H1 (cell line): ENCODE measurements at regions not wholly inside any gene's neighbourhood (a gene's known extent, or its start where the extent isn't known, plus 50 kb on each side); places are given as distances from the start of the nearest gene placed in this dataset.

Experiments used
- CTCF ChIA-PET: fragments of 300-600 bp; sonication (Branson Sonifier 250); formaldehyde crosslinking; loops from one replicate; lab custom pipeline; 2021; ENCODE audit not compliant: partially characterized antibody; lab: Charles Lee
- POLR2A ChIA-PET: fragments of 300-600 bp; sonication (Branson Sonifier 250); formaldehyde crosslinking; loops from one replicate; lab custom pipeline; 2021; ENCODE audit warnings: inconsistent platforms; ENCODE audit not compliant: partially characterized antibody; lab: Charles Lee
- DNase-seq, 2 experiments: peaks; one replicate each; pipeline versions ENCODE4 v3.0.0 to v3.0.0-alpha.2; 2010 to 2022; ENCODE audit warnings: low spot score in 2 of 2, low read depth in 1 of 2, mixed read lengths in 1 of 2
- FAIRE-seq: peaks from 2 replicates; lab custom pipeline; 2011; peaks lifted over from hg19 to GRCh38; lab: Jason Lieb, UNC
- H2AFZ ChIP-seq: 2 replicates; pipeline ENCODE4 v1.8.1; 2012; ENCODE audit warnings: low read length, inconsistent platforms
- H2AK5ac ChIP-seq: 2 replicates; pipeline ENCODE4 v1.6.1; 2013; ENCODE audit warnings: low read depth, low read length
- H2BK120ac ChIP-seq: replicated peaks from 2 replicates; pipeline ENCODE3; 2013; ENCODE audit warnings: low read depth, low read length, inconsistent platforms
- H2BK12ac ChIP-seq: 2 replicates; pipeline ENCODE4 v1.6.1; 2013; ENCODE audit warnings: low read depth, low read length
- H2BK15ac ChIP-seq: 2 replicates; pipeline ENCODE4 v1.6.1; 2013; ENCODE audit warnings: low read length
- H2BK20ac ChIP-seq: 2 replicates; pipeline ENCODE4 v1.6.1; 2013; ENCODE audit warnings: low read length
- H2BK5ac ChIP-seq: 2 replicates; pipeline ENCODE4 v1.6.1; 2013; ENCODE audit warnings: low read depth, low read length
- H3K14ac ChIP-seq: 2 replicates; pipeline ENCODE4 v1.6.1; 2013; ENCODE audit warnings: inconsistent platforms; ENCODE audit not compliant: insufficient read length
- H3K18ac ChIP-seq: 2 replicates; pipeline ENCODE4 v1.6.1; 2013; ENCODE audit warnings: low read length; ENCODE audit errors: extremely low read depth
- H3K23ac ChIP-seq: 2 replicates; pipeline ENCODE4 v1.6.1; 2013; ENCODE audit warnings: inconsistent platforms; ENCODE audit not compliant: insufficient read length
- H3K23me2 ChIP-seq: 2 replicates; pipeline ENCODE4 v1.6.1; 2013; ENCODE audit warnings: low read depth, low read length
- H3K27ac ChIP-seq: 2 replicates; pipeline ENCODE4 v1.6.1; 2011; ENCODE audit warnings: low read depth, low read length, inconsistent platforms
- H3K27me3 ChIP-seq, 4 experiments: replicated peaks in 1 of 4; 1 replicate in 1 of 4; 2 replicates in 3 of 4; pipeline versions ENCODE4 v1.6.1 to v1.8.1; 2011 to 2013; ENCODE audit warnings: low read length in 3 of 4, mild to moderate bottlenecking in 3 of 4, inconsistent platforms in 2 of 4, mixed read lengths in 2 of 4, moderate library complexity in 1 of 4; ENCODE audit not compliant: control insufficient read depth in 3 of 4, insufficient read depth in 3 of 4; ENCODE audit errors: extremely low read depth in 1 of 4
- H3K36me3 ChIP-seq, 4 experiments: 2 replicates each; pipeline versions ENCODE4 v1.6.1 to v1.8.1; 2011 to 2013; ENCODE audit warnings: mild to moderate bottlenecking in 4 of 4, low read length in 3 of 4, moderate library complexity in 2 of 4, control low read depth in 1 of 4, inconsistent platforms in 1 of 4; ENCODE audit not compliant: insufficient read depth in 4 of 4, control insufficient read depth in 2 of 4
- H3K4ac ChIP-seq: replicated peaks from 2 replicates; pipeline ENCODE3; 2013; ENCODE audit warnings: low read length, low read depth, mixed read lengths, inconsistent platforms; ENCODE audit not compliant: insufficient read length
- H3K4me1 ChIP-seq, 4 experiments: replicated peaks in 1 of 4; 1 replicate in 1 of 4; 2 replicates in 3 of 4; pipeline versions ENCODE4 v1.6.1 to v1.8.1; 2011 to 2013; ENCODE audit warnings: low read length in 3 of 4, inconsistent platforms in 2 of 4, mixed read lengths in 1 of 4; ENCODE audit not compliant: insufficient read depth in 4 of 4, control insufficient read depth in 3 of 4
- H3K4me2 ChIP-seq, 2 experiments: 2 replicates each; pipeline versions ENCODE4 v1.6.1 to v1.8.1; 2011 to 2013; ENCODE audit warnings: low read depth in 2 of 2, low read length in 2 of 2, control low read depth in 1 of 2, inconsistent platforms in 1 of 2, mild to moderate bottlenecking in 1 of 2; ENCODE audit not compliant: insufficient read depth in 1 of 2
- H3K4me3 ChIP-seq, 4 experiments: fragments of 200-600, 300-600 bp in 1 of 4; sonication (generic), shearing (Covaris generic), sonication (Bioruptor Twin) in 1 of 4; 2 replicates each; pipeline versions ENCODE4 v1.5.1 to v1.8.1; 2011 to 2016; ENCODE audit warnings: low read length in 4 of 4, low read depth in 3 of 4, control low read depth in 2 of 4, inconsistent platforms in 2 of 4, mild to moderate bottlenecking in 2 of 4, mixed read lengths in 1 of 4, moderate library complexity in 1 of 4; ENCODE audit not compliant: insufficient read depth in 2 of 4; ENCODE audit errors: extremely low read depth in 1 of 4
- H3K56ac ChIP-seq: replicated peaks from 2 replicates; pipeline ENCODE3; 2013; ENCODE audit warnings: low read depth, mild to moderate bottlenecking, mixed read lengths, low read length, inconsistent platforms; ENCODE audit not compliant: insufficient read length
- H3K79me1 ChIP-seq: 2 replicates; pipeline ENCODE4 v1.6.1; 2013; ENCODE audit warnings: low read depth, low read length, control low read depth
- H3K79me2 ChIP-seq, 2 experiments: 2 replicates each; pipeline versions ENCODE4 v1.6.1 to v1.8.1; 2012 to 2013; ENCODE audit warnings: low read length in 2 of 2, mild to moderate bottlenecking in 2 of 2, inconsistent platforms in 1 of 2; ENCODE audit not compliant: insufficient read depth in 2 of 2, control insufficient read depth in 1 of 2
- H3K9ac ChIP-seq, 4 experiments: replicated peaks in 1 of 4; 1 replicate in 1 of 4; 2 replicates in 3 of 4; pipeline versions ENCODE4 v1.6.1 to v1.8.1; 2011 to 2013; ENCODE audit warnings: low read depth in 3 of 4, low read length in 3 of 4, control low read depth in 2 of 4, mild to moderate bottlenecking in 2 of 4, moderate library complexity in 2 of 4, inconsistent platforms in 1 of 4; ENCODE audit errors: extremely low read depth in 1 of 4
- H3K9me3 ChIP-seq, 2 experiments: 2 replicates each; pipeline versions ENCODE4 v1.6.1 to v1.8.1; 2012 to 2013; ENCODE audit warnings: mild to moderate bottlenecking in 2 of 2, moderate library complexity in 2 of 2, control low read depth in 1 of 2, inconsistent platforms in 1 of 2, low read depth in 1 of 2, low read length in 1 of 2, mixed read lengths in 1 of 2; ENCODE audit not compliant: insufficient read depth in 2 of 2
- H4K20me1 ChIP-seq, 2 experiments: replicated peaks in 1 of 2; 2 replicates each; pipeline versions ENCODE3 to v1.8.1; 2011 to 2013; ENCODE audit warnings: inconsistent platforms in 2 of 2, low read length in 2 of 2, mild to moderate bottlenecking in 1 of 2; ENCODE audit not compliant: insufficient read depth in 2 of 2, control insufficient read depth in 1 of 2
- H4K5ac ChIP-seq: 2 replicates; pipeline ENCODE4 v1.6.1; 2013; ENCODE audit warnings: low read length, low read depth, mixed read lengths, inconsistent platforms; ENCODE audit not compliant: insufficient read length
- H4K8ac ChIP-seq: 2 replicates; pipeline ENCODE4 v1.8.0; 2013; ENCODE audit warnings: mild to moderate bottlenecking, moderate library complexity, low read length, inconsistent platforms; ENCODE audit not compliant: insufficient read depth; ENCODE audit errors: extremely low read depth
- H4K91ac ChIP-seq: replicated peaks from 2 replicates; pipeline ENCODE3; 2013; ENCODE audit warnings: low read length, mixed read lengths, inconsistent platforms; ENCODE audit not compliant: insufficient read length
- CBX8 ChIP-seq: fragments of 300-800, 300-1000 bp; sonication (generic); IDR thresholded peaks from 2 replicates; pipeline ENCODE4 v1.7.1; 2016; ENCODE audit warnings: low read depth, low read length, borderline replicate concordance
- HDAC2 ChIP-seq, 2 experiments: fragments of 300-600 bp in 1 of 2; sonication (generic) in 1 of 2; IDR thresholded peaks; 2 replicates each; pipeline ENCODE4 v1.6.1; 2011 to 2012; ENCODE audit warnings: low read depth in 2 of 2, low read length in 2 of 2, mild to moderate bottlenecking in 2 of 2, moderate library complexity in 2 of 2, borderline replicate concordance in 1 of 2, inconsistent platforms in 1 of 2
- MAFK ChIP-seq: IDR thresholded peaks from 2 replicates; pipeline ENCODE4 v1.6.1; 2012; ENCODE audit warnings: low read depth, mild to moderate bottlenecking, improper control_type of control experiment, low read length
- POU5F1 ChIP-seq: IDR thresholded peaks from 2 replicates; pipeline ENCODE4 v1.6.1; 2011; ENCODE audit warnings: low read depth, mild to moderate bottlenecking, low read length, moderate library complexity
- SP2 ChIP-seq: IDR thresholded peaks from 2 replicates; pipeline ENCODE4 v1.6.1; 2012; ENCODE audit warnings: mild to moderate bottlenecking, low read length, inconsistent platforms
- SUZ12 ChIP-seq: fragments of 200-600 bp; sonication (generic); IDR thresholded peaks from 2 replicates; pipeline ENCODE4 v1.6.1; 2012; ENCODE audit warnings: mild to moderate bottlenecking, inconsistent platforms, low read length, moderate library complexity, mixed read lengths
- TAF1 ChIP-seq: IDR thresholded peaks from 2 replicates; pipeline ENCODE4 v1.6.1; 2011; ENCODE audit warnings: mild to moderate bottlenecking, low read depth, low read length
- TBP ChIP-seq: IDR thresholded peaks from 2 replicates; pipeline ENCODE4 v1.6.1; 2011; ENCODE audit warnings: low read depth, low read length, improper control_type of control experiment
- TF ChIP-seq, protein P1 (sequence below): IDR thresholded peaks from 2 replicates; pipeline ENCODE4 v1.6.1; 2011; ENCODE audit warnings: low read depth, mild to moderate bottlenecking, low read length; ENCODE audit not compliant: insufficient read depth
- TF ChIP-seq, protein P2 (sequence below): IDR thresholded peaks from 2 replicates; pipeline ENCODE4 v1.6.1; 2011; ENCODE audit warnings: low read length, improper control_type of control experiment
- TF ChIP-seq, protein P3 (sequence below): IDR thresholded peaks from 2 replicates; pipeline ENCODE4 v1.6.1; 2012; ENCODE audit warnings: low read length, inconsistent platforms

DNA sequence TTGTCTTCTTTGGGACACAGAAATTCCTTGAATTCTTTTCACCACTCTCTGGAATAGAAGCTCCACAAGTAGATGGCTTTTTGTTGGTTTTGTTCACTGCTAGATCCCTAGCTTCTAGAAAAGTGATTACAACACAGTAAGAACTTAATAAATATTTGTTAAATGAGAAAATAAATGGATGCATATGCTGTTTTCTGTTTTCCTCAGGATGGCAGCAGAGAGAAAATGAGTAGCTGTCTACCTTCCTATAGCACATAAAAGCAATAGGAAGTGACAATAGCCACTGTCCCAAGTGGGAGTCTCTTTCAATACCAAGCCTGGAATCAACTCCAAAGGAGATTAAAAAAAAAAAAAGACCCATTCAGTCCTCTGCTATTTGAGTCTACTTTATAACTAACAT lies 100.6 kb upstream of the NREP start:
- ChIA-PET POLR2A (no interaction called here), CTCF (interaction anchor here (0.8 to 2.1 kb wide), 2 partner anchors 13 to 306 kb away, joined by 3 to 9 read pairs; no protein-coding TSS in a partner anchor)
- Histone ChIP-seq H3K27me3 (no peaks in the 10 kb centered on the region), H2BK12ac (no peak overlapping the region), H2AFZ (no peak overlapping the region), H3K23me2 (no peaks in the 10 kb centered on the region), H2BK120ac (no peak overlapping the region), H3K27ac (no peak overlapping the region), H3K9me3 (no peaks in the 10 kb centered on the region), H3K79me1 (no peaks in the 10 kb centered on the region), H4K20me1 (no peaks in the 10 kb centered on the region), H3K4me1 (peaks cover 0 to 2% (median 0%) of the 10 kb centered on the region in 4 experiments; a peak in 1 of 7 replicates), H3K79me2 (no peaks in the 10 kb centered on the region), H4K5ac (no peak overlapping the region), H3K4me2 (no peak overlapping the region), H3K4me3 (no peak overlapping the region), H2BK15ac (no peak overlapping the region), H2BK20ac (no peak overlapping the region), H3K18ac (no peak overlapping the region), H4K91ac (no peak overlapping the region), H3K14ac (no peak overlapping the region), H3K9ac (no peak overlapping the region), H3K23ac (no peak overlapping the region), H2AK5ac (no peak overlapping the region), H2BK5ac (no peak overlapping the region), H4K8ac (no peak overlapping the region), H3K36me3 (no peaks in the 10 kb centered on the region), H3K4ac (no peak overlapping the region), H3K56ac (no peak overlapping the region)
- no peak for FAIRE-seq
- no peak for DNase-seq
- no peak for TF ChIP-seq POU5F1
- TF ChIP-seq SP2, result no peak
- no peak for TF ChIP-seq TAF1
- TF ChIP-seq TBP, result no peak
- TF ChIP-seq, protein P1, sequence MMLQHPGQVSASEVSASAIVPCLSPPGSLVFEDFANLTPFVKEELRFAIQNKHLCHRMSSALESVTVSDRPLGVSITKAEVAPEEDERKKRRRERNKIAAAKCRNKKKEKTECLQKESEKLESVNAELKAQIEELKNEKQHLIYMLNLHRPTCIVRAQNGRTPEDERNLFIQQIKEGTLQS, result no peak
- TF ChIP-seq, protein P2, sequence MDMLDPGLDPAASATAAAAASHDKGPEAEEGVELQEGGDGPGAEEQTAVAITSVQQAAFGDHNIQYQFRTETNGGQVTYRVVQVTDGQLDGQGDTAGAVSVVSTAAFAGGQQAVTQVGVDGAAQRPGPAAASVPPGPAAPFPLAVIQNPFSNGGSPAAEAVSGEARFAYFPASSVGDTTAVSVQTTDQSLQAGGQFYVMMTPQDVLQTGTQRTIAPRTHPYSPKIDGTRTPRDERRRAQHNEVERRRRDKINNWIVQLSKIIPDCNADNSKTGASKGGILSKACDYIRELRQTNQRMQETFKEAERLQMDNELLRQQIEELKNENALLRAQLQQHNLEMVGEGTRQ, result no peak
- TF ChIP-seq HDAC2 (IDR thresholded peaks at IDR 0.05; ENCODE audit: borderline replicate concordance in 1 of 2, low read depth in 2 of 2, low read length in 2 of 2), result no peak
- TF ChIP-seq CBX8, result no peak
- no peak for TF ChIP-seq SUZ12
- TF ChIP-seq, protein P3, sequence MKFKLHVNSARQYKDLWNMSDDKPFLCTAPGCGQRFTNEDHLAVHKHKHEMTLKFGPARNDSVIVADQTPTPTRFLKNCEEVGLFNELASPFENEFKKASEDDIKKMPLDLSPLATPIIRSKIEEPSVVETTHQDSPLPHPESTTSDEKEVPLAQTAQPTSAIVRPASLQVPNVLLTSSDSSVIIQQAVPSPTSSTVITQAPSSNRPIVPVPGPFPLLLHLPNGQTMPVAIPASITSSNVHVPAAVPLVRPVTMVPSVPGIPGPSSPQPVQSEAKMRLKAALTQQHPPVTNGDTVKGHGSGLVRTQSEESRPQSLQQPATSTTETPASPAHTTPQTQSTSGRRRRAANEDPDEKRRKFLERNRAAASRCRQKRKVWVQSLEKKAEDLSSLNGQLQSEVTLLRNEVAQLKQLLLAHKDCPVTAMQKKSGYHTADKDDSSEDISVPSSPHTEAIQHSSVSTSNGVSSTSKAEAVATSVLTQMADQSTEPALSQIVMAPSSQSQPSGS, result no peak
- no peak for TF ChIP-seq MAFK
